Neural cell (in vitro differentiated cells): ENCODE measurements at regions not wholly inside any gene's neighbourhood (a gene's known extent, or its start where the extent isn't known, plus 50 kb on each side); places are given as distances from the start of the nearest gene placed in this dataset.

Source experiments
- CTCF ChIP-seq: fragments of 450-650 bp; IDR thresholded peaks from 2 replicates; pipeline ENCODE4 v1.5.1; 2014; ENCODE audit warnings: antibody characterized with exemption, mild to moderate bottlenecking, moderate library complexity; ENCODE audit not compliant: poor library complexity, severe bottlenecking
- EP300 ChIP-seq: fragments of 450-650 bp; conservative IDR thresholded peaks from 2 replicates; pipeline ENCODE4 v1.6.1; 2014; ENCODE audit warnings: antibody characterized with exemption, mild to moderate bottlenecking, moderate library complexity; ENCODE audit not compliant: poor library complexity, severe bottlenecking
- EZH2 ChIP-seq: fragments of 200-600, 300-800 bp; shearing (Covaris generic), sonication (generic); IDR thresholded peaks from 2 replicates; pipeline ENCODE4 v1.6.1; 2014; ENCODE audit warnings: antibody characterized with exemption, low read length, borderline replicate concordance, mild to moderate bottlenecking; ENCODE audit not compliant: insufficient read depth, poor library complexity, severe bottlenecking
- POLR2AphosphoS5 ChIP-seq: IDR thresholded peaks from 2 replicates; pipeline ENCODE4 v1.6.1; 2012
- RAD21 ChIP-seq: fragments of 450-650 bp; conservative IDR thresholded peaks from 2 replicates; pipeline ENCODE4 v1.6.1; 2014; ENCODE audit warnings: antibody characterized with exemption, mild to moderate bottlenecking, moderate library complexity
- SMC3 ChIP-seq: fragments of 450-650 bp; conservative IDR thresholded peaks from 2 replicates; pipeline ENCODE4 v1.6.1; 2014; ENCODE audit warnings: antibody characterized with exemption, mild to moderate bottlenecking, moderate library complexity; ENCODE audit not compliant: poor library complexity
- TAF1 ChIP-seq: IDR thresholded peaks from 2 replicates; pipeline ENCODE4 v1.6.1; 2012; ENCODE audit warnings: low read depth

GRCh38 chr11:90286640-90287039 lies 63.8 kb upstream of the CHORDC1 start:
- TF ChIP-seq POLR2AphosphoS5 (no peak), RAD21 (no peak), CTCF (no peak), EP300 (no peak), SMC3 (no peak), TAF1 (no peak), EZH2 (no peak)
